ENCODE measurements at regions not wholly inside any gene's neighbourhood (a gene's known extent, or its start where the extent isn't known, plus 50 kb on each side); places are given as distances from the start of the nearest gene placed in this dataset.
A peak's percentile ranks its signal among the peaks of the same experiment; 100 is the strongest.

GRCh38 chr2:19036091-19036490 lies 322.3 kb downstream of the OSR1 start:
- DNase-seq (ENCODE audit: low spot score), result no peak

- DNase-seq (ENCODE audit: low spot score), result peak; percentile 50
Observed at GRCh38 chr2:19035238-19035637, 323.2 kb downstream of the OSR1 start.

DNA sequence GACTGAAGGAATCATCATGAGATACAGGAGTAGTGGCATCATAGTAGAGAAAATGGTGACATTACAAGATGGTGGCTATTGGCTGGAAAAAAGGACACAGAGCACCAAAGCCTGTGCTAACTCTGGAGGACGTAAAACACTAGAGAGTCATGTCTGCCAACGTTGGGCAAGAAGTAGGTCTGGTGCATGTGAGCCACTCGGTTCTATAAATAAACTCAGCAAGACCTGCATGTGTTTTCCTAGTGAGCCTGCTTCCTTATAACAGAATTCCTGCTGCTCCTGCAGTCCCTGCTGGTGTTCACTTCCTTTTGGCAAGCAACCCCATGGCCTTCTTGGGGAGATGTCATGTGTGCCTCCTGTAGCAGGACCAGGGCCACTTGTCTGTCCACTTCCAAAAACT lies 325.2 kb downstream of the OSR1 start:
- peak; percentile 34 for DNase-seq (ENCODE audit: low spot score)

- DNase-seq (ENCODE audit: low spot score), result no peak
Observed at GRCh38 chr2:19031642-19032041, 326.8 kb downstream of the OSR1 start.

- no peak for DNase-seq (ENCODE audit: low spot score)
Observed at GRCh38 chr2:19029655-19030054, 328.8 kb downstream of the OSR1 start.

DNA sequence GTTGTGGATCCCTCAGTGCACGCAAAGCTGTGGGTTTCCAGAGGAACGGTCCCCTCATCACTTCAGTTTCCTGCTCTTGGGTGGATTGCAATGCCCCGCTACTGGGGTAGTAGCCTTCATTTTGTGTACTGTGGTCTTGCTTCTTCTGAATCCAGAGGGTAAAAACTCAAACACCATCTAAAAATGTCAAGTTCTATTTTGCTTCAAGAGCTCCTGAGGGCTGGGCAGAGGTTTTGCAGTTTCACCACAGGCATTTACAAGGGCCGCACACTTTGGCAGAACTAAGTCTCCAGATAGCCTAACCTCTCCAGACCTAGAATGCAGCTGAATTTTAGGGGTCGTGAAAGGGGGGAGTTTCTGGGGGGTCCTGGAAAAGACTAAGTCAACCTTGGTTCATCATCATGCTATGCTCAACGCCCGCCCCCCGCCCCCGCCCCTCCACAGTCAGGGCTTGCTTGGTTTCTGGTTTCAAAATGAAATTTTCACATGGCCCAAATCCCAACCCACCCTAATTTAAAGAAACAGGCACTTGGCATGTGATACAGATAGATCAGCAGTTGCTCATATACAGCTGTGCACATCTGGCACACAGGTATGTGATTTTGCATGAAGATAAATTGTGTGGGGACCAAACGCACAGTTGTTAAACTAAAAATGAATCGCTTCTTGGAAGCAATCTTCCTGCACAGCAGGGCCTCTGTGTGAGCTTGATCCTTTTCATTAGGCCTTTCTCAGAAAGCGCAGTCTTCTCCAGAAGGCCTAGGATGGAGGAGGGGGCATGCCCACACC lies 329.6 kb downstream of the OSR1 start:
- no peak for DNase-seq (ENCODE audit: low spot score)

DNA sequence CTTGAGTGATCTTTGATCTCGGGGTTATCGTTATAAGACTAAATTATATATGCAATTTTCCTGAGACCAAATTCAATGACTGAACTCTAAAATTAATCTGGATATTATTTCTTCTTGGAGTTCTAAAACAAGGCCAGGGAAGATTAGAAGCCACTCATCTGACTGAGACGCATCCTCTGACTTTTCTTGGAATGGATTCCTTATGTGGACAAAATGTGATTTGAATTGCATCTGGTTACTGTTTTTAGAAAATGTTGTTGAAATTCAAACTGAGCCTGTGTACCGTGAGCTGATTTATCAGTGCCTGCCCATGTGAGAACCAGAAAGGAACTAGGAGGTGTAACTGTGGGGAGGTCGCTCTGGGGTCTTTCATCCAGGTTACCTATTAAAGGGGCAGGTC lies 330.8 kb downstream of the OSR1 start:
- DNase-seq (ENCODE audit: low spot score), result no peak

- no peak for DNase-seq (ENCODE audit: low spot score)
Observed at GRCh38 chr2:19026261-19026660, 332.2 kb downstream of the OSR1 start.

DNA sequence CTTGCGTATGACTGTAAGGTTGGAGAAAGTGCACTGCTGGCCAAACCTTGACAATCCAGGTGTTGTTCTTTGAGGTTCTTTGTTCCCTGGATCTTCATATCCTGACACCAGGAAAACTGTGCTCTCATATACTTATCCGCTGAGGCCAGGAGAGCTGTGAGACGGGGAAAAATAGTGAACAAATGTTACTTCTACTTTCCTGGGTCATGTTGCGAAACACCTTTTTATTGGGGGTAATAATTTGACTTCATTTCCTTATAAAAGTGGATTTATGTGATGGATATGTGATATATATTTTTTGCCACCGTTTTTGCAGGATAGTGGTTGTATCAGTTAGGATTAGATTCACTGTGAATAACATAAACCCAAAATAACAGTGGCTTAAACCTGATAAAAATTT lies 336.1 kb downstream of the OSR1 start:
- DNase-seq (ENCODE audit: low spot score), result no peak

- DNase-seq (ENCODE audit: low spot score), result no peak
Observed at GRCh38 chr2:19021721-19022120, 336.7 kb downstream of the OSR1 start.

GRCh38 chr2:19021100-19021476 lies 337.3 kb downstream of the OSR1 start:
- DNase-seq (ENCODE audit: low spot score), result no peak

GRCh38 chr2:19020144-19021099 lies 338.0 kb downstream of the OSR1 start:
- DNase-seq (ENCODE audit: low spot score), result no peak

- no peak for DNase-seq (ENCODE audit: low spot score)
Observed at GRCh38 chr2:19009510-19009909, 348.9 kb downstream of the OSR1 start.

- no peak for DNase-seq (ENCODE audit: low spot score)
Observed at GRCh38 chr2:19003554-19003953, 354.9 kb downstream of the OSR1 start.

- DNase-seq (ENCODE audit: low spot score), result no peak
Observed at GRCh38 chr2:19000776-19001175, 357.6 kb downstream of the OSR1 start.

DNA sequence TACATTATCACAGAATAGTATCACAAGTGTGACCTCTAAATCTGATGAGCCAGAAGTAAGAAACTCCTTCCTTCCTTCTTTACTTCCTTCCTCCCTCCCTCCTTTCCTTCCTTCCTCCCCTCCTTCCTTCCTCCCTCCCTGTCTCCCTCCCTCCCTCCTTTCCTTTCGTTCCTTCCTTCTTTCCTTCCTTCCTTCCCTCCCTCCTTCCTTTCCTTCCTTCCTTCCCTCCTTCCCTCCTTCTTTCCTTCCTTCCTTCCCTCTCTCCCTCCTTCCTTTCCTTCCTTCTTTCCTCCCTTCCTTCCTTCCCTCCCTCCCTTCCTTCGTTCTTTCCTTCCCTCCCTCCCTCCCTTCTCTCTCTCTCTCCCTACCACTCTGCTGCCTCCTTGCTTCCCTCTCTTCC lies 359.2 kb downstream of the OSR1 start:
- DNase-seq (ENCODE audit: low spot score), result no peak

- no peak for DNase-seq (ENCODE audit: low spot score)
Observed at GRCh38 chr2:18998491-18998890, 359.9 kb downstream of the OSR1 start.

DNA sequence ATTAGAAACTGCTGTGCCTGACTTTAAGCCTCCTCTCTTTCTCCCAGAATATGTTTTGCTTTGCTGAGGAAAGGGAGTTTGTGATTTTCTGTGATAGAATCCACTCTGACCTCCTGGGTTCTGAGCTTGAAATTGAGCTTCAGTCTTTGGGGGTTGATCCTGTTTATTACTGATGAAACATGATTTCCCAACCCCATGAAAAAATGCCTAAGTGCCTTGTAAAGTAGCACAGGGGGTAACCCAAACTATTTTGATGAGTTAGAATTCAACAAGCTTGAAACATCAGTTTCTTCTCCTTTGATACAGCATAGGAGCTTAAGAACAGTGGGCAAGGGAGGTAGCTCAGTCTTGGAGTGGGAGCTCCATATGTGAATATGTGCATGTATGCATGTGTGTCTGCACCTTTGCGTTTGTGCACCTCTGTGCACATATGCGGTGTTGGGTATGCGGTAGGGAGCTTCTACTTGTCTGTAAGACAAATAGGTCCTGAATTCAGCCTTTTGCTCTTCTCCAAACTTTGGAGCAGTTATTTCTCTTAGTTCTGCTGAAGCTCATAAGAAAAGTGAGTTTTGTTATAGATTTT lies 364.6 kb downstream of the OSR1 start:
- no peak for DNase-seq (ENCODE audit: low spot score)

GRCh38 chr2:18991177-18992168 lies 366.9 kb downstream of the OSR1 start:
- DNase-seq (ENCODE audit: low spot score), result peak; percentile 89

DNA sequence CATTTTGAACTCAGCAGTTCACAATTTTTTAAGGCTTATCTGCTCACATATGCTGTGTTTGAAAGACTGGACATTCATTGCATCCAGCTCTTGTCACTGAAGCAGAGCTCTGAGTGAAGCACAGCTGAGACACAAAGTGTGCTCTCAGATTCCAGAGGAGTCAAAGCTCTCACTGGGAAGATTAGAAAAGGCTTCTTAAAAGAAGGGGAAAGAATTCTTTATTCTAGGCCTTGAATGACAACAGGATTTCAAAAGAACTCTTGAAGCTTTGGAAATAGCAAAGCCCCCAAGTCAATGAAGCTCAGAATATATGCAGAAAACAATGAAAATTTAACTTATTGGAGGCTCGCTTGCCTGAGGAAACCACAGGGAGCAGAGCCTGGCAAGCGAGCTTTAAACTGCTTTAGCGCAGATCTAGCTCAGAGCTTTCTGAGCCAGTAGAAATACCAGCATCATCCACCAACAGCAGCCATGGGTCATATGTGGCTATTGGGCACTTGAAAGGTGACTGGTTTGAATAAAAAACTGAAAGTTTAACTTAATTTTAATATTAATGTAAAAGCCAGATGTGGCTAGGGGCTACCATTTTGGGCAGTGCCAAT lies 369.7 kb downstream of the OSR1 start:
- DNase-seq (ENCODE audit: low spot score), result no peak

DNA sequence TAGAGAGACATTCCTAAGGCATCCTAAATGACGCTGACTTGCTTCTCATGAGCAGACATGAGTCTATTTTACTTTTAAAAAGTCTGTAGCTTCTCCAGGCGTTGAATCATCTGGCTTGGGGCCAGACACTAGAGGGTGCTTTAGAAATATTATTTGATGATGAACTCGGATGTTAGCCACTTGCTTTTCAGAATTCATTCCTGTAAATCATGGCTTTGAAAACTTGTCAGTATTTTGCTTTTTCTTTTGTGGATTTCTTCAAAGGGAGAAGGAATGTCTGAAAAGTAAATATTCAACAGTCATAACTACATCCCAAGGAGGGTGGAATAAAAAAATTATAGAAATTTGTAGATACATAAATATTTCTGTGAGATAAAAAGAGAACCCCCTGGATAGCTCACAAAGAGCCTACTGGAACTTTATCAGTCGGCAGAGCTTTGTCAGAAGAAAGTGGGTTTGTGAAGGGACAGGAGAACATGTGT lies 370.8 kb downstream of the OSR1 start:
- DNase-seq (ENCODE audit: low spot score), result peak; percentile 86
